Osteoblast (primary cell): ENCODE measurements at regions not wholly inside any gene's neighbourhood (a gene's known extent, or its start where the extent isn't known, plus 50 kb on each side); places are given as distances from the start of the nearest gene placed in this dataset.

ENCODE experiments used
- DNase-seq: peaks from one replicate; pipeline ENCODE4 v3.0.0; 2011; ENCODE audit warnings: low spot score, mixed read lengths; ENCODE audit not compliant: insufficient read length; ENCODE audit errors: missing footprints
- H2AFZ ChIP-seq: 2 replicates; pipeline ENCODE4 v1.6.0; 2011; ENCODE audit warnings: mild to moderate bottlenecking, low read length
- H3K27ac ChIP-seq: 2 replicates; pipeline ENCODE4 v1.5.1; 2011; ENCODE audit warnings: mild to moderate bottlenecking, low read depth, low read length, moderate library complexity
- H3K27me3 ChIP-seq: 2 replicates; pipeline ENCODE4 v1.6.0; 2012; ENCODE audit warnings: mild to moderate bottlenecking, control low read depth, inconsistent platforms, low read length, moderate library complexity; ENCODE audit not compliant: insufficient read depth
- H3K36me3 ChIP-seq: 2 replicates; pipeline ENCODE4 v1.5.1; 2011; ENCODE audit warnings: mild to moderate bottlenecking, low read length, control low read depth, moderate library complexity; ENCODE audit not compliant: insufficient read depth
- H3K4me1 ChIP-seq: 2 replicates; pipeline ENCODE4 v1.5.1; 2011; ENCODE audit warnings: mild to moderate bottlenecking, low read length, control low read depth, moderate library complexity; ENCODE audit not compliant: insufficient read depth
- H3K4me2 ChIP-seq: 2 replicates; pipeline ENCODE4 v1.6.0; 2011; ENCODE audit warnings: mild to moderate bottlenecking, low read length; ENCODE audit not compliant: insufficient read depth
- H3K4me3 ChIP-seq: fragments of 200-600 bp; sonication (generic); 3 replicates; pipeline ENCODE4 v1.5.1; 2012; ENCODE audit warnings: mild to moderate bottlenecking, low read length, inconsistent platforms; ENCODE audit not compliant: insufficient read depth
- H3K79me2 ChIP-seq: 2 replicates; pipeline ENCODE4 v1.6.0; 2012; ENCODE audit warnings: mild to moderate bottlenecking, low read length, control low read depth, inconsistent platforms; ENCODE audit not compliant: insufficient read depth
- H3K9me3 ChIP-seq: 2 replicates; pipeline ENCODE4 v1.5.1; 2011; ENCODE audit warnings: low read depth, low read length, control low read depth
- H4K20me1 ChIP-seq: 2 replicates; pipeline ENCODE4 v1.6.0; 2012; ENCODE audit warnings: mild to moderate bottlenecking, low read length, control low read depth; ENCODE audit not compliant: insufficient read depth
- CTCF ChIP-seq: IDR thresholded peaks from 2 replicates; pipeline ENCODE4 v1.5.1; 2011; ENCODE audit warnings: mild to moderate bottlenecking, low read depth, low read length, moderate library complexity; ENCODE audit errors: extremely low read depth

- H3K9me3 ChIP-seq: no peaks in the 10 kb centered on the region
- H3K4me2 ChIP-seq: no peak overlapping the region
- no peak overlapping the region for H3K4me3 ChIP-seq
- TF ChIP-seq CTCF: no peak
- H2AFZ ChIP-seq: no peak overlapping the region
- no peak for DNase-seq
- H4K20me1 ChIP-seq: no peaks in the 10 kb centered on the region
- peaks cover 10% of the 10 kb centered on the region for H3K27me3 ChIP-seq
- H3K27ac ChIP-seq: no peak overlapping the region
- H3K79me2 ChIP-seq: no peaks in the 10 kb centered on the region
- H3K36me3 ChIP-seq: no peaks in the 10 kb centered on the region
- peaks cover 6% of the 10 kb centered on the region for H3K4me1 ChIP-seq
Observed at GRCh38 chr10:78363190-78363589, 329.5 kb downstream of the RPS24 start.

GRCh38 chr10:78365694-78366093, 332.0 kb downstream of the RPS24 start:
- Histone ChIP-seq H3K4me2 (no peak overlapping the region), H3K27me3 (peaks cover 10% of the 10 kb centered on the region), H3K79me2 (no peaks in the 10 kb centered on the region), H3K4me1 (peaks cover 6% of the 10 kb centered on the region), H2AFZ (no peak overlapping the region), H3K27ac (no peak overlapping the region), H3K9me3 (no peaks in the 10 kb centered on the region), H3K4me3 (no peak overlapping the region), H3K36me3 (no peaks in the 10 kb centered on the region), H4K20me1 (no peaks in the 10 kb centered on the region)
- DNase-seq: no peak
- no peak for TF ChIP-seq CTCF

- H3K27ac ChIP-seq: no peak overlapping the region
- H3K27me3 ChIP-seq: peaks cover 13% of the 10 kb centered on the region
- H2AFZ ChIP-seq: no peak overlapping the region
- H3K4me2 ChIP-seq: no peak overlapping the region
- no peak for TF ChIP-seq CTCF
- no peaks in the 10 kb centered on the region for H3K36me3 ChIP-seq
- no peaks in the 10 kb centered on the region for H3K9me3 ChIP-seq
- H3K4me1 ChIP-seq: peaks cover 6% of the 10 kb centered on the region
- no peak for DNase-seq
- H4K20me1 ChIP-seq: no peaks in the 10 kb centered on the region
- H3K4me3 ChIP-seq: no peak overlapping the region
- H3K79me2 ChIP-seq: no peaks in the 10 kb centered on the region
Observed at GRCh38 chr10:78366663-78367411, 333.2 kb downstream of the RPS24 start.

GRCh38 chr10:78367751-78368150, 334.1 kb downstream of the RPS24 start:
- H3K4me2 ChIP-seq: no peak overlapping the region
- peaks cover 13% of the 10 kb centered on the region for H3K27me3 ChIP-seq
- no peak overlapping the region for H3K4me3 ChIP-seq
- H3K36me3 ChIP-seq: no peaks in the 10 kb centered on the region
- no peak overlapping the region for H3K27ac ChIP-seq
- H3K4me1 ChIP-seq: no peaks in the 10 kb centered on the region
- no peaks in the 10 kb centered on the region for H3K9me3 ChIP-seq
- no peak for TF ChIP-seq CTCF
- no peak overlapping the region for H2AFZ ChIP-seq
- H3K79me2 ChIP-seq: no peaks in the 10 kb centered on the region
- DNase-seq: no peak
- H4K20me1 ChIP-seq: no peaks in the 10 kb centered on the region
